GM19463 (cell line): ENCODE measurements at regions not wholly inside any gene's neighbourhood (a gene's known extent, or its start where the extent isn't known, plus 50 kb on each side); places are given as distances from the start of the nearest gene placed in this dataset.

Source experiments
- ATAC-seq: cut with Tn5 transposase; IDR thresholded peaks from one replicate; pipeline ENCODE4 v1.9.1; 2021; ENCODE audit warnings: mild to moderate bottlenecking, moderate library complexity; ENCODE audit not compliant: unreplicated experiment

DNA sequence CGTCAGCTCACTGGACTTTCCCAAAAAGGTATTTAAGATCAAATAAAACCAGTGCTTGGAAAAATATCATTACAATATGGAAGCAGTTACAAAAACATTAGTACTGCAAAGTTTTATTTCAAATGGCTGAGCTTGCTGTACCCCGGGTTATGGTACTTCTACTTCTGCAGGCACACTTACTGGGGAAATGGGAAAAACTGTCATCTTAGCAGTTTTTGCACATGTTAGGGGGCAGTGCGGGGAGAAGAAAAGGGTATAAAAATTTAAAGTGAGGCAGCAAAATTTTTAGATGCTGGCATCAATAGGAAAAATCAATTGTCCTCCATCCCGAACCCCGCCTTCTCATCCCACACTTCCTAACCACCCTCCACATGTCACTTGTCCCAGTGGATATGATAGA lies 133.4 kb downstream of the ATG4C start:
- no peak for ATAC-seq

- ATAC-seq = no peak
These were observed 133.9 kb downstream of the ATG4C start for GRCh38 chr1:62917805-62918204.

GRCh38 chr1:62918700-62919099 lies 134.8 kb downstream of the ATG4C start:
- ATAC-seq = no peak

GRCh38 chr1:62922006-62922405 lies 138.1 kb downstream of the ATG4C start:
- no peak for ATAC-seq

- no peak for ATAC-seq
These were observed 141.3 kb downstream of the ATG4C start for GRCh38 chr1:62924983-62925790.

- no peak for ATAC-seq
These were observed 142.8 kb downstream of the ATG4C start for GRCh38 chr1:62926681-62927252.

DNA sequence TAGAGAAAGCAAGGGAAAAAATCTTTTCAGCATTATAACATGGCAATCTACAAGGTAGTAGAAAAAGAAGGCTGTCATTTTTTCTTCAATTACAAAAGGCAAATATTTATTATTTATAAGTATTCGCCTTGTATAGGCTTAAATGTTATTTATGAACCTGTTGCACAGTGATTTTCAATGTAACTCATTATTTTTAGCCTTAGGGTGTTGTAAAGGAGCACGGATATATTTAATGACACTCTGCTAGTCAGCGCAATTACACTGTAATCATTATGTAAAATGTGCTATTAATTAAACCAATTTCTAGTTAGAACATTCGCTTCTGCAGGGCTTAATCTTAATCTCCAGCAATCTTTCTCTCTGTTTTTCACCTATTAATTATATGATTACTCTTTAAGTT lies 145.0 kb downstream of the ATG4C start:
- no peak for ATAC-seq

- ATAC-seq = no peak
These were observed 153.8 kb downstream of the ATG4C start for GRCh38 chr1:62937634-62938296.

DNA sequence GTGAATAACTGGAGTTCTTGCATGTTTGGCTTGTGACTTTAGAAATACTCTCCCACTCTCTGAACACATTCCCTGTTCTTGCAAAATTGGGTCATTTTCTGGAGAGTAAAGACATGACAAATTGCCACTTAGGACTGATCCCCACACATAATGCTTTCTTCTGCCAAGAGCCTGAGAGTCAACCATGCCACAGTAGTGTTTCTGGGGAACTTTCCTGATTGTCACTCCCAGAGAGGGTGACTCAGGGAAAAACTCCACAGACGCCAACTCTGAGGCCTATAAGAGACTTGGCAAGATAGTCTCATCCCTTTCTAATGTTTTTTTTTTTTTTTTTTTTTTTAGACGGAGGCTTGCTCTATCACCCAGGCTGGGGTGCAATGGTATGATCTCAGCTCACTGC lies 157.8 kb downstream of the ATG4C start:
- ATAC-seq = no peak

- ATAC-seq = no peak
These were observed 162.6 kb downstream of the ATG4C start for GRCh38 chr1:62946511-62946910.

GRCh38 chr1:62951428-62951827 lies 167.5 kb downstream of the ATG4C start:
- no peak for ATAC-seq

- ATAC-seq = no peak
These were observed 168.7 kb downstream of the ATG4C start for GRCh38 chr1:62952596-62952995.

- no peak for ATAC-seq
These were observed 169.7 kb downstream of the ATG4C start for GRCh38 chr1:62953633-62954032.

DNA sequence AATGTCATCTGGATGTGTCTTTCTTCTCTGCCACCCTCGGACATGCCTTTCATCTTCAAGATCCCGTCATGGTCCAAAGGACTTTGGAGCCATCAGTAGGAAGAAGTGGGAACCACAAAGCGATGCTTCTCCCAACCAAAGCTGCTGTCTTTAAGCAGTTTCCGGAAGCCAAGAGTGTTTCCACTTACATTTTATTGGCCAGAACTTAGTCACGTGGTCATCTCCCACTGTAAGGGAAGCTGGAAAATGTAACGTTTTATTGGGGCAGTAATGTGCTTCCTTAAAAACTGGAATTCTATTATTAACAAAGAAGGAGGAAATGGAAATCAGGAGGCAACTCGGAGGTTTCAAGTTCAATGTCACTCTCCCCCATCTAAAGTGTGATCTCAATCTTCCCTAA lies 170.8 kb downstream of the ATG4C start:
- no peak for ATAC-seq

DNA sequence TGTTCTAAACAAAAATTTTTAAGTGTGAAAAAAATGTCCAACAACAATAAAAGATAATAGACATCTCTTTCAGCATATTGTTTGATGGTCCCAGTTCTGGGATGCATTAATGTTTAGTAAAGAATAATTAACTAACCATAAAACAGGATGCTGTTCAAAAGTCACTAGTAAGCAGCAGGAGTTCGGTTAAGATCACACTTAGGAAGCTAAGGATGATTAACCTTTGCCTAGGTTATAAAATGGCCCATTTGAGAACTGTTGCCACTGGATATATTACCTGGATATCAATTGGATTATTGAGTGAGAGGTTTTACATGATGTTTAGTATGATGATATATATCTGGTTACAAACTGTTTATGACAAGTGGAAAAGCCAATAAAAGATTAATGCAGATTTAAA lies 171.7 kb downstream of the ATG4C start:
- ATAC-seq = no peak

DNA sequence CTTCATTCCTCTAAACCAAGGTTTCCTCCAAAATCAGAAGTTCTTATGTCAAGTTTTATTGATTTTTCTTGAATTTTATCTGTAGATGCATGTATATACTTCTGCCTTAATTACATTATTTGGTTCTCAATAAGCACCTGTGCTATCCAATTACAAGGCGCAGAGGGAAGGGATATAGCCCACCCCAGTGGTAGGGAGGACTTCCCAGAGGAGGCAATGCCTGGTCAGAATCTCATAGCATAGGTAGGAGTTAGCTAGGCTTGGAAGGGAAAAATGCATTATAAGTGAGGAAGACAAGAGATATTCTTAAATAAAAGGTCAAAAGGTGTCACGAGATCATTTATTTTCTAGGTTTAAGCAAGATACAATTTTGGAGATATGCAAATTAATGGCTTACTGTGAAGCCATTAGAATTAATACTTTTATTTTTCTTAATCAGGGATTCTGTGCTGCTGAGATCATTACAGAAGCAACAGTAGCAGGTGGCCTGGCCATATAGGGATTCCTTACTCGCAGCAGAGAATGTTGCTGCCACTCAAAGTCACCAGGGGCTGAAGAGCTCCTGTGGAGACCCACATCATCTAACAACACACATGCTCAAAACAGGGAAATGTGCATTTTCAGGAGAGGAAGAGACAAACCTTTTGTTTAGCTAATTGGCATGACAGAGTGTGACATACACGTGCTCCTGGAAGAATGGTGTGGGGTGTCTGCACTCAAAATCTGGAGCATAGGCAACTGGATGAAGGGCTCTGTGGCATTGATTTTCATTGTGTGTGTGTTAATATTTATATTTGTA lies 178.3 kb downstream of the ATG4C start:
- ATAC-seq = no peak

GRCh38 chr1:62962901-62963776 lies 179.2 kb downstream of the ATG4C start:
- ATAC-seq = peak; percentile 74

DNA sequence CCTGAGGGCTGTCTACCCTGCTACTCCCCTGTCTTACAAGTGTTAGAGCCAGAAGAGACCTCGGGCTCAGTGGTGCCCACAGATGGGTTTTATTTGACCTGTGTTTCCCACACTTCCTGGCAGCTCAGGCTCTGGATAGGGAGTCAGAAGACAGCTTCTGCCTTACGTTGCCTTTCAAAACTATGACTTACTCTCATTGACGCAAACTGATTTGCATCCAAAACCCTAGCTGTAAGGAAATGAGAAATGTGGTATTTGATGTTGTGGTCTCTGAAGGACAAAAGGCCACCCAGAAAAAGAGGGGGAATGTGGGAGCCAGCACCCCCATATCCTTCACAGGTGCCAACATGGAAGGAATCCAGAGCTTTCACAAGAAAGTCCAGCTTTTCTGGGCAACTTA lies 180.2 kb downstream of the ATG4C start:
- ATAC-seq = no peak

- ATAC-seq = no peak
These were observed 183.1 kb downstream of the ATG4C start for GRCh38 chr1:62967031-62967430.

DNA sequence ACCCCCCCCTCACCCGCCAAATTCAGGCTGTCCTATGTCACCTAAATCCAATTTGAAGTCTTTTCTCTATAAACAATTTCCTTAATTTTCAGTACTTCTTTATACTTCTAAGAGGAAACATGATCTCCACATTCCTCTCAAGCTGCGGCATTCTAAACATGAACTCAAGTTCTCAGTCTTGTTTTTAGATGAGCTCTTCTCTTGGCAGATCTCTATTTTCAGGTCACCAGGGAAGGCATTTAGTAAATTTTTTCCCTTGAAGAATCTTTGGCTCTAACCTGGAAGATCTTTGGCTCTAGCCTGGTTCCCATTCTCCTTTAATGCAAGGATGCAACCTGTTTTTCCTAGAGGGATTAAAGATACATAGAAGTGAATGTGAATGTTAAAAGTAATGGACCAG lies 193.4 kb downstream of the ATG4C start:
- ATAC-seq = no peak
